ENCODE measurements at regions not wholly inside any gene's neighbourhood (a gene's known extent, or its start where the extent isn't known, plus 50 kb on each side); places are given as distances from the start of the nearest gene placed in this dataset.

GRCh38 chr19:30214651-30215051, 157.5 kb upstream of the ZNF536 start:
- Mint-ChIP-seq H3K9me3 (ENCODE audit: unreplicated experiment) (peaks cover 2% of the 10 kb centered on the region), H3K27me3 (ENCODE audit: low read depth, unreplicated experiment) (peaks cover 41% of the 10 kb centered on the region), H3K4me1 (ENCODE audit: low read depth, unreplicated experiment) (peaks cover 3% of the 10 kb centered on the region), H3K4me3 (ENCODE audit: unreplicated experiment) (no peak overlapping the region), H3K36me3 (ENCODE audit: low read depth, unreplicated experiment) (no peaks in the 10 kb centered on the region), H3K27ac (ENCODE audit: unreplicated experiment) (peak overlapping the region; percentile 26)
- H3K27ac ChIP-seq (ENCODE audit: low read depth, low read length), result no peak overlapping the region
- H3K4me3 ChIP-seq (ENCODE audit: insufficient read depth, low read depth, low read length), result no peak overlapping the region
- H3K4me2 ChIP-seq (ENCODE audit: low read length), result no peak overlapping the region
- DNase-seq (ENCODE audit: low read depth), result no peak
- no peaks in the 10 kb centered on the region for H3K79me2 ChIP-seq (ENCODE audit: insufficient read depth, low read length)
- no peak overlapping the region for H3K9ac ChIP-seq (ENCODE audit: low read length)
- H2AFZ ChIP-seq (ENCODE audit: low read depth, low read length), result no peak overlapping the region
- H3K27me3 ChIP-seq (ENCODE audit: insufficient read depth, low read length), result no peaks in the 10 kb centered on the region
- no peak for FAIRE-seq
- no peaks in the 10 kb centered on the region for H4K20me1 ChIP-seq (ENCODE audit: insufficient read depth, low read length)
- H3K9me3 ChIP-seq (ENCODE audit: insufficient read depth, low read depth, low read length), result no peaks in the 10 kb centered on the region
- no peak for TF ChIP-seq EZH2 (IDR thresholded peaks at IDR 0.05; ENCODE audit: insufficient read depth, low read length)
- TF ChIP-seq CTCF (IDR thresholded peaks at IDR 0.05; ENCODE audit: insufficient read depth, low read depth, low read length), result no peak
- no peaks in the 10 kb centered on the region for H3K4me1 ChIP-seq (ENCODE audit: insufficient read depth, low read length)
- H3K36me3 ChIP-seq (ENCODE audit: insufficient read depth, low read length), result no peaks in the 10 kb centered on the region

- Histone ChIP-seq H3K27ac (ENCODE audit: low read depth, low read length) (no peak overlapping the region), H2AFZ (ENCODE audit: low read depth, low read length) (no peak overlapping the region), H3K79me2 (ENCODE audit: insufficient read depth, low read length) (no peaks in the 10 kb centered on the region), H3K9ac (ENCODE audit: low read length) (no peak overlapping the region), H4K20me1 (ENCODE audit: insufficient read depth, low read length) (no peaks in the 10 kb centered on the region), H3K4me1 (ENCODE audit: insufficient read depth, low read length) (no peaks in the 10 kb centered on the region), H3K36me3 (ENCODE audit: insufficient read depth, low read length) (no peaks in the 10 kb centered on the region), H3K4me2 (ENCODE audit: low read length) (no peak overlapping the region), H3K9me3 (ENCODE audit: insufficient read depth, low read depth, low read length) (no peaks in the 10 kb centered on the region), H3K27me3 (ENCODE audit: insufficient read depth, low read length) (no peaks in the 10 kb centered on the region), H3K4me3 (ENCODE audit: insufficient read depth, low read depth, low read length) (no peak overlapping the region)
- no peak overlapping the region for H3K27ac Mint-ChIP-seq (ENCODE audit: unreplicated experiment)
- peaks cover 3% of the 10 kb centered on the region for H3K4me1 Mint-ChIP-seq (ENCODE audit: low read depth, unreplicated experiment)
- TF ChIP-seq CTCF (IDR thresholded peaks at IDR 0.05; ENCODE audit: insufficient read depth, low read depth, low read length) (no peak), EZH2 (IDR thresholded peaks at IDR 0.05; ENCODE audit: insufficient read depth, low read length) (no peak)
- H3K36me3 Mint-ChIP-seq (ENCODE audit: low read depth, unreplicated experiment), result no peaks in the 10 kb centered on the region
- H3K4me3 Mint-ChIP-seq (ENCODE audit: unreplicated experiment), result no peak overlapping the region
- H3K9me3 Mint-ChIP-seq (ENCODE audit: unreplicated experiment), result peaks cover 2% of the 10 kb centered on the region
- peaks cover 44% of the 10 kb centered on the region for H3K27me3 Mint-ChIP-seq (ENCODE audit: low read depth, unreplicated experiment)
- DNase-seq (ENCODE audit: low read depth) (no peak), FAIRE-seq (no peak)
Measured at GRCh38 chr19:30215248-30215647, 156.9 kb upstream of the ZNF536 start.

- peaks cover 54% of the 10 kb centered on the region for H3K27me3 Mint-ChIP-seq (ENCODE audit: low read depth, unreplicated experiment)
- Histone ChIP-seq H3K36me3 (ENCODE audit: insufficient read depth, low read length) (no peaks in the 10 kb centered on the region), H3K27ac (ENCODE audit: low read depth, low read length) (no peak overlapping the region), H3K4me1 (ENCODE audit: insufficient read depth, low read length) (no peaks in the 10 kb centered on the region), H2AFZ (ENCODE audit: low read depth, low read length) (no peak overlapping the region), H3K27me3 (ENCODE audit: insufficient read depth, low read length) (peaks cover under 1% of the 10 kb centered on the region), H4K20me1 (ENCODE audit: insufficient read depth, low read length) (no peaks in the 10 kb centered on the region), H3K4me3 (ENCODE audit: insufficient read depth, low read depth, low read length) (no peak overlapping the region), H3K4me2 (ENCODE audit: low read length) (no peak overlapping the region), H3K9ac (ENCODE audit: low read length) (no peak overlapping the region), H3K79me2 (ENCODE audit: insufficient read depth, low read length) (no peaks in the 10 kb centered on the region), H3K9me3 (ENCODE audit: insufficient read depth, low read depth, low read length) (no peaks in the 10 kb centered on the region)
- TF ChIP-seq CTCF (IDR thresholded peaks at IDR 0.05; ENCODE audit: insufficient read depth, low read depth, low read length), result no peak
- H3K27ac Mint-ChIP-seq (ENCODE audit: unreplicated experiment), result no peak overlapping the region
- peaks cover 3% of the 10 kb centered on the region for H3K4me1 Mint-ChIP-seq (ENCODE audit: low read depth, unreplicated experiment)
- DNase-seq (ENCODE audit: low read depth) (no peak), FAIRE-seq (no peak)
- no peaks in the 10 kb centered on the region for H3K36me3 Mint-ChIP-seq (ENCODE audit: low read depth, unreplicated experiment)
- H3K9me3 Mint-ChIP-seq (ENCODE audit: unreplicated experiment), result peaks cover 2% of the 10 kb centered on the region
- no peak overlapping the region for H3K4me3 Mint-ChIP-seq (ENCODE audit: unreplicated experiment)
Measured at GRCh38 chr19:30216453-30216852, 155.7 kb upstream of the ZNF536 start.
